PC-9 (cell line): ENCODE measurements at regions not wholly inside any gene's neighbourhood (a gene's known extent, or its start where the extent isn't known, plus 50 kb on each side); places are given as distances from the start of the nearest gene placed in this dataset.

ENCODE experiments used
- BruUV-seq: library from RNA; stranded (reverse); fragments of 400-500 nt; replicated peaks from 2 replicates; lab custom pipeline; 2021; lab: Mats Ljungman, UMichigan
- CTCF ChIA-PET: fragments of 300-600 bp; sonication (Branson Sonifier 250); formaldehyde crosslinking; loops from one replicate; lab custom pipeline; 2022; ENCODE audit warnings: antibody characterized with exemption; lab: Charles Lee
- POLR2A ChIA-PET: fragments of 300-600 bp; sonication (Branson Sonifier 250); formaldehyde crosslinking; loops from one replicate; lab custom pipeline; 2022; ENCODE audit warnings: antibody characterized with exemption; ENCODE audit not compliant: unreplicated experiment; lab: Charles Lee
- DNase-seq, 2 experiments: peaks; one replicate each; pipeline versions ENCODE4 v3.0.0 to v3.0.0-alpha.2; 2015 to 2022; ENCODE audit warnings: mixed read lengths in 1 of 2
- H2AFZ ChIP-seq: fragments of 200-600 bp; sonication (generic); 2 replicates; pipeline ENCODE4 v1.8.1; 2017; ENCODE audit warnings: antibody characterized with exemption
- H3F3A ChIP-seq: fragments of 200-600 bp; sonication (generic); 2 replicates; pipeline ENCODE4 v1.8.1; 2017; ENCODE audit warnings: antibody characterized with exemption, mild to moderate bottlenecking, low read depth; ENCODE audit not compliant: insufficient read depth
- H3K27ac ChIP-seq: fragments of 200-600 bp; sonication (generic); 2 replicates; pipeline ENCODE4 v1.6.1; 2016; ENCODE audit warnings: mixed run types
- H3K27me3 ChIP-seq: fragments of 200-600 bp; sonication (generic); 2 replicates; pipeline ENCODE4 v1.6.1; 2016; ENCODE audit warnings: low read depth, mixed run types; ENCODE audit not compliant: insufficient read depth
- H3K36me3 ChIP-seq: fragments of 200-600 bp; sonication (generic); 2 replicates; pipeline ENCODE4 v1.6.1; 2016; ENCODE audit warnings: low read depth, mixed run types
- H3K4me1 ChIP-seq: fragments of 200-600 bp; sonication (generic); replicated peaks from 2 replicates; pipeline ENCODE4 v1.6.1; 2016; ENCODE audit warnings: mixed run types; ENCODE audit not compliant: insufficient read depth
- H3K4me2 ChIP-seq: fragments of 200-600 bp; sonication (generic); 2 replicates; pipeline ENCODE4 v1.6.1; 2017; ENCODE audit warnings: mixed run types
- H3K4me3 ChIP-seq: fragments of 200-600 bp; sonication (generic); 2 replicates; pipeline ENCODE4 v1.6.1; 2016; ENCODE audit warnings: mixed run types
- H3K79me2 ChIP-seq: fragments of 200-600 bp; sonication (generic); 2 replicates; pipeline ENCODE4 v1.6.1; 2017; ENCODE audit warnings: low read depth, mixed run types
- H3K9me2 ChIP-seq: fragments of 200-600 bp; sonication (generic); 2 replicates; pipeline ENCODE4 v1.8.1; 2017; ENCODE audit warnings: mild to moderate bottlenecking; ENCODE audit not compliant: insufficient read depth
- H3K9me3 ChIP-seq: fragments of 200-600 bp; sonication (generic); 2 replicates; pipeline ENCODE4 v1.8.1; 2016; ENCODE audit warnings: low read depth; ENCODE audit not compliant: insufficient read depth
- H4K20me1 ChIP-seq: fragments of 200-600 bp; sonication (generic); 2 replicates; pipeline ENCODE4 v1.8.1; 2017; ENCODE audit not compliant: insufficient read depth
- CTCF ChIP-seq: fragments of 200-600 bp; sonication (generic); conservative IDR thresholded peaks from 2 replicates; pipeline ENCODE4 v1.6.1; 2017; ENCODE audit warnings: mixed run types, antibody characterized with exemption, mild to moderate bottlenecking, moderate library complexity
- EZH2 ChIP-seq: fragments of 200-600 bp; sonication (generic); IDR thresholded peaks from 2 replicates; pipeline ENCODE4 v1.8.0; 2017; ENCODE audit warnings: antibody characterized with exemption, low read depth
- intact Hi-C: fragments of 100-400 bp; cut with micrococcal nuclease; formaldehyde crosslinking; loops from one replicate; pipeline ENCODE4 v1.10.0; 2022; ENCODE audit not compliant: unreplicated experiment

GRCh38 chr6:16837217-16837972 lies 76.1 kb upstream of the ATXN1 start:
- no peak for TF ChIP-seq CTCF
- no peak for TF ChIP-seq EZH2
- no peaks in the 10 kb centered on the region for H3F3A ChIP-seq
- no peaks in the 10 kb centered on the region for H3K9me2 ChIP-seq
- H3K36me3 ChIP-seq: no peaks in the 10 kb centered on the region
- no peak overlapping the region for H2AFZ ChIP-seq
- CTCF ChIA-PET: no interaction called here
- H3K79me2 ChIP-seq: no peaks in the 10 kb centered on the region
- H3K4me2 ChIP-seq: no peak overlapping the region
- DNase-seq: no peak
- no peaks in the 10 kb centered on the region for H3K9me3 ChIP-seq
- no peak overlapping the region for H3K4me3 ChIP-seq
- no peaks in the 10 kb centered on the region for H3K27me3 ChIP-seq
- H3K27ac ChIP-seq: no peak overlapping the region
- intact Hi-C loops: no loop called here
- no peaks in the 10 kb centered on the region for H4K20me1 ChIP-seq
- no peaks in the 10 kb centered on the region for H3K4me1 ChIP-seq
- BruUV-seq: no TSS peak
- POLR2A ChIA-PET: no interaction called here

GRCh38 chr6:16836144-16836981 lies 75.1 kb upstream of the ATXN1 start:
- BruUV-seq: no TSS peak

GRCh38 chr6:16834242-16834641 lies 73.0 kb upstream of the ATXN1 start:
- TF ChIP-seq EZH2 (no peak), CTCF (no peak)
- Histone ChIP-seq H3K9me3 (no peaks in the 10 kb centered on the region), H3K27me3 (no peaks in the 10 kb centered on the region), H4K20me1 (no peaks in the 10 kb centered on the region), H2AFZ (no peak overlapping the region), H3K79me2 (no peaks in the 10 kb centered on the region), H3K27ac (no peak overlapping the region), H3K4me3 (no peak overlapping the region), H3F3A (no peaks in the 10 kb centered on the region), H3K9me2 (no peaks in the 10 kb centered on the region), H3K4me2 (no peak overlapping the region), H3K36me3 (no peaks in the 10 kb centered on the region), H3K4me1 (no peaks in the 10 kb centered on the region)
- no TSS peak for BruUV-seq
- DNase-seq: no peak
- CTCF ChIA-PET: no interaction called here
- POLR2A ChIA-PET: no interaction called here
- intact Hi-C loops: no loop called here

More at GRCh38 chr6:16836144-16836981, 75.1 kb upstream of the ATXN1 start:
- Histone ChIP-seq H3K27ac (no peak overlapping the region), H3K9me3 (no peaks in the 10 kb centered on the region), H3F3A (no peaks in the 10 kb centered on the region), H4K20me1 (no peaks in the 10 kb centered on the region), H3K79me2 (no peaks in the 10 kb centered on the region), H2AFZ (no peak overlapping the region), H3K4me2 (no peak overlapping the region), H3K4me1 (no peaks in the 10 kb centered on the region), H3K27me3 (no peaks in the 10 kb centered on the region), H3K9me2 (no peaks in the 10 kb centered on the region), H3K36me3 (no peaks in the 10 kb centered on the region), H3K4me3 (no peak overlapping the region)
- DNase-seq: no peak
- ChIA-PET CTCF (no interaction called here), POLR2A (no interaction called here)
- intact Hi-C loops: no loop called here
- TF ChIP-seq CTCF (no peak), EZH2 (no peak)
